ENCODE measurements at regions not wholly inside any gene's neighbourhood (a gene's known extent, or its start where the extent isn't known, plus 50 kb on each side); places are given as distances from the start of the nearest gene placed in this dataset.

DNA sequence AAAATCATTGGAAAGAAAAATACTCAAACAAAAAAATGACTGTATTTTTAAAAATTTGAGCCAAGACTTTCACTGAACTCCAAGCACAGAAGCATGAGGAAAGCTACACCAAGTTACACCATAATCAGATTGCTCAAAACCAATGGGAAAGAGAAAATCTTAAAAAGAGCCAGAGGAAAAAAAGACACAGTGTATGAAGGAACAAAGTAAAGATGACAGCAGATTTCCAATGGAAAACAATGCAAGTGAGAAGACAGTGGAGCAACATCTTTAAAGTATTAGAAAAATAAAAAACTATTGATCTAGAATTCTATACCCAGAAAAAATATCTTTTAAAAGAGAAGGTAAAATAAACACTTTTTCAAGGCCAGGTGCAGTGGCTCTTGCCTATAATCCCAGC is 147.8 kb upstream of the ZBTB40 start:
- Histone ChIP-seq H3K4me2 (ENCODE audit: low read depth, low read length) (no peak overlapping the region), H4K20me1 (ENCODE audit: insufficient read depth, low read length) (no peaks in the 10 kb centered on the region), H3K9ac (ENCODE audit: low read length) (no peak overlapping the region), H3K4me3 (ENCODE audit: low read length) (no peak overlapping the region), H3K36me3 (replicated peaks; ENCODE audit: insufficient read depth, low read length) (no peaks in the 10 kb centered on the region), H3K79me2 (ENCODE audit: low read length) (no peaks in the 10 kb centered on the region), H3K27me3 (replicated peaks; ENCODE audit: insufficient read depth, low read length) (peaks cover 96% of the 10 kb centered on the region), H3K9me2 (replicated peaks; ENCODE audit: insufficient read depth, low read length) (no peaks in the 10 kb centered on the region), H3F3A (ENCODE audit: insufficient read depth, low read length) (no peaks in the 10 kb centered on the region), H2AFZ (ENCODE audit: low read length) (no peak overlapping the region), H3K4me1 (ENCODE audit: low read length) (no peaks in the 10 kb centered on the region), H3K27ac (ENCODE audit: low read length) (no peak overlapping the region), H3K9me3 (replicated peaks; ENCODE audit: insufficient read depth, low read length) (no peaks in the 10 kb centered on the region)
- TF ChIP-seq, protein P1, sequence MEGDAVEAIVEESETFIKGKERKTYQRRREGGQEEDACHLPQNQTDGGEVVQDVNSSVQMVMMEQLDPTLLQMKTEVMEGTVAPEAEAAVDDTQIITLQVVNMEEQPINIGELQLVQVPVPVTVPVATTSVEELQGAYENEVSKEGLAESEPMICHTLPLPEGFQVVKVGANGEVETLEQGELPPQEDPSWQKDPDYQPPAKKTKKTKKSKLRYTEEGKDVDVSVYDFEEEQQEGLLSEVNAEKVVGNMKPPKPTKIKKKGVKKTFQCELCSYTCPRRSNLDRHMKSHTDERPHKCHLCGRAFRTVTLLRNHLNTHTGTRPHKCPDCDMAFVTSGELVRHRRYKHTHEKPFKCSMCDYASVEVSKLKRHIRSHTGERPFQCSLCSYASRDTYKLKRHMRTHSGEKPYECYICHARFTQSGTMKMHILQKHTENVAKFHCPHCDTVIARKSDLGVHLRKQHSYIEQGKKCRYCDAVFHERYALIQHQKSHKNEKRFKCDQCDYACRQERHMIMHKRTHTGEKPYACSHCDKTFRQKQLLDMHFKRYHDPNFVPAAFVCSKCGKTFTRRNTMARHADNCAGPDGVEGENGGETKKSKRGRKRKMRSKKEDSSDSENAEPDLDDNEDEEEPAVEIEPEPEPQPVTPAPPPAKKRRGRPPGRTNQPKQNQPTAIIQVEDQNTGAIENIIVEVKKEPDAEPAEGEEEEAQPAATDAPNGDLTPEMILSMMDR (IDR thresholded peaks at IDR 0.05; ENCODE audit: low read length), result no peak
- no peak for TF ChIP-seq EZH2phosphoT487 (IDR thresholded peaks at IDR 0.05; ENCODE audit: low read length)
- TF ChIP-seq EZH2 (optimal IDR thresholded peaks at IDR 0.05; ENCODE audit: low read depth, low read length), result no peak
- DNase-seq, result no peak

DNA sequence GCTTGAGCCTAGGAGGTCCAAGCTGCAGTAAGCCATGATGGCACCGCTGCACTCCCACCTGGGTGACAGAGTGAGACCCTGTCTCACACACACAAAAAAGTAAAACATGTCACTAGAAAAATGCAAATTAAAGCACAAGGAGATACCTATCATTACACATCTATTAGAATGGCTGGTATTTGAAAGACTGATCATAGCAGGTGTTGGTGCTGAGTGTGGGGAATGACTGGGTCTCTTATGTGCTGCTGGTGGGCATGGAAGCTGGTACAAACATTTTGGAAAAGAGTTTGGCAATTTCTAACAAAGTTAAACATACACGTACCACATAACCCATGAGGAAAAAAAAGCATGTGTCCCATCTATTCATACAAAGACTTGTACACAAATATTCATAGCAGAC is 142.1 kb upstream of the ZBTB40 start:
- no peak for DNase-seq
- no peaks in the 10 kb centered on the region for H3K79me2 ChIP-seq (ENCODE audit: low read length)
- no peak overlapping the region for H3K9ac ChIP-seq (ENCODE audit: low read length)
- no peak overlapping the region for H3K4me2 ChIP-seq (ENCODE audit: low read depth, low read length)
- no peak overlapping the region for H2AFZ ChIP-seq (ENCODE audit: low read length)
- H3K9me3 ChIP-seq (replicated peaks; ENCODE audit: insufficient read depth, low read length), result no peaks in the 10 kb centered on the region
- TF ChIP-seq EZH2 (optimal IDR thresholded peaks at IDR 0.05; ENCODE audit: low read depth, low read length) (no peak), EZH2phosphoT487 (IDR thresholded peaks at IDR 0.05; ENCODE audit: low read length) (no peak)
- TF ChIP-seq, protein P1 (IDR thresholded peaks at IDR 0.05; ENCODE audit: low read length), result no peak
- H3K4me1 ChIP-seq (ENCODE audit: low read length), result no peaks in the 10 kb centered on the region
- no peaks in the 10 kb centered on the region for H3F3A ChIP-seq (ENCODE audit: insufficient read depth, low read length)
- peaks cover 94% of the 10 kb centered on the region for H3K27me3 ChIP-seq (replicated peaks; ENCODE audit: insufficient read depth, low read length)
- H4K20me1 ChIP-seq (ENCODE audit: insufficient read depth, low read length), result no peaks in the 10 kb centered on the region
- no peak overlapping the region for H3K4me3 ChIP-seq (ENCODE audit: low read length)
- no peak overlapping the region for H3K27ac ChIP-seq (ENCODE audit: low read length)
- no peaks in the 10 kb centered on the region for H3K9me2 ChIP-seq (replicated peaks; ENCODE audit: insufficient read depth, low read length)
- H3K36me3 ChIP-seq (replicated peaks; ENCODE audit: insufficient read depth, low read length), result no peaks in the 10 kb centered on the region

DNA sequence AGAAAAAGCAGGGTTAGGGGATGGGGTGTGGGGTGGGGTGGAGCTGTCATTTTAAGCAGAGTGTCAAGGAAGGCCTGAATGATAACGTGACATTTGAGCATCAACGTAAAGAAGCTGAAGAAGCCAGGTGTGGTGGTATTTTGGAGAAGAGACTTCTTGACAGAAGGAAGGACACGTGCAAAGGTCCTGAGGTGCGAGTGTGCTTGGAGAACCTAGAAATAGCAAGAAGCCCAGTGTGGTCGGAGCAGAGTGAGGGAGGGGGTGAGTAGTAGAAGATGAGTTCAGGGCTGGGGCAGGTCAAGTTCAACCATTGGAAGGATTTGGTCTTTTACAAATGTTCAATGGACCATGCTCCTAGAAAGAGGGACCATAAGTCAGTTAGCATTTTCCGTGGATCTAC is 140.2 kb upstream of the ZBTB40 start:
- TF ChIP-seq, protein P1 (IDR thresholded peaks at IDR 0.05; ENCODE audit: low read length), result no peak
- TF ChIP-seq EZH2phosphoT487 (IDR thresholded peaks at IDR 0.05; ENCODE audit: low read length) (no peak), EZH2 (optimal IDR thresholded peaks at IDR 0.05; ENCODE audit: low read depth, low read length) (no peak)
- no peaks in the 10 kb centered on the region for H3K79me2 ChIP-seq (ENCODE audit: low read length)
- H3K9ac ChIP-seq (ENCODE audit: low read length), result no peak overlapping the region
- no peak for DNase-seq
- no peaks in the 10 kb centered on the region for H4K20me1 ChIP-seq (ENCODE audit: insufficient read depth, low read length)
- no peak overlapping the region for H2AFZ ChIP-seq (ENCODE audit: low read length)
- no peak overlapping the region for H3K4me2 ChIP-seq (ENCODE audit: low read depth, low read length)
- H3K27me3 ChIP-seq (replicated peaks; ENCODE audit: insufficient read depth, low read length), result peaks cover 94% of the 10 kb centered on the region
- H3K4me3 ChIP-seq (ENCODE audit: low read length), result no peak overlapping the region
- no peaks in the 10 kb centered on the region for H3K4me1 ChIP-seq (ENCODE audit: low read length)
- no peak overlapping the region for H3K27ac ChIP-seq (ENCODE audit: low read length)
- H3K9me2 ChIP-seq (replicated peaks; ENCODE audit: insufficient read depth, low read length), result no peaks in the 10 kb centered on the region
- H3K9me3 ChIP-seq (replicated peaks; ENCODE audit: insufficient read depth, low read length), result no peaks in the 10 kb centered on the region
- H3K36me3 ChIP-seq (replicated peaks; ENCODE audit: insufficient read depth, low read length), result no peaks in the 10 kb centered on the region
- H3F3A ChIP-seq (ENCODE audit: insufficient read depth, low read length), result no peaks in the 10 kb centered on the region

Measured in MM.1S (cell line).